ENCODE measurements at regions not wholly inside any gene's neighbourhood (a gene's known extent, or its start where the extent isn't known, plus 50 kb on each side); places are given as distances from the start of the nearest gene placed in this dataset.
"Not testable (repeated sequence)": the region's sequence is repeated elsewhere in the genome, so short reads cannot be mapped to it uniquely, and the experiment has no call there.

DNA sequence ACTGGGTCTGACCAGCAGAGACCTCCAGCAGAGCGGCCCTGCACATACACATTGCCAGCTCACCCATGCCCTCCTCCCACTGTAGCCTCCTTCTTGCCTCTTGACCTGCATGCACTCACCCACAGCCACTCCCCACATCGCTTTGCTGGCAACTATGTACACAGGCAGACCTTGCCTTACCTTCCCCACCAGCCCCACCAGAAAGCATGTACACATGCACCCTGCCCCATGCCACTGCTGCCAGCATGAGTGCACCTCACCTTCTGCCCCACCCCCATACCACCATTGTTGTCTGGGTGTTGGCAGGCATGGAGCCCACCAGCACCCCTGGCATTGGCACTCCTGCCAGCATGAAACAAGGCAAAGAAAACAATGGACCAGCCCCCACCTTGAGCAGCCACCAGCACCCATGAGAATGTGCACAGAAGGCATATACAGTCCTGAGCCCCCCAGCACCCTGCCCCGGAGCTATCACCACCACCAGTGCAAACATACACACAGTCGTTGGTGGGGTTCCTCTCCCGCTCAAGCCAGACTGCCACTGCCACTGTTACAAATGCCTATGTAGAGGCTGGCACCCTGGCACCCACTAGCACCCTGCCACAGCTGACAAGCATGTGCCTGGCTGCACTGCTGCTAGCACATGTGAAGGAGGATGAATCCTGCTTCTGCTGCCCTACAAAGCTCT is 171.4 kb upstream of the NR4A3 start:
- no peak for DNase-seq (ENCODE audit: extremely low read depth, low read depth)

DNA sequence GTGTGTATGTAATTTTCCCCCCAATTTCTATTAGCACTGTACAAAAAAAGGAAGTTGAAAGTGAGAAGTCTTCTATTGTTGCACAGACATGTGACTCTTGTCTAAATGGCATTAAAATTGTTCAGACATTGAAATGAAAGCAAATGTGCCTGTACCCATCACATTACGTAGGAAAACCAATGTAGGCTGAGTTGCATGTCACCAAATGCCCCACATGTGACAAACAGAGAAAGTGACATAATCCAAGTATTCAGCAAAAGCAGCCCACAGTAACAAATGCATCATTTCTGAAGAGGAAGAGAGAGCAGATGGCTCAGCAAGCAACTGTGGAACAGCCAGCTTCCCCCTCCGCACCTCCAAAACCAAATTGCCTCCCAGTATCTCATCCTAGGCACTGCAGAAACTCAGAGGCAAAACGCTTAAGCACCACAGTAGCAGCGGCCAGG is 161.5 kb upstream of the NR4A3 start:
- no peak for DNase-seq (ENCODE audit: extremely low read depth, low read depth)
- TF ChIP-seq, protein P1, sequence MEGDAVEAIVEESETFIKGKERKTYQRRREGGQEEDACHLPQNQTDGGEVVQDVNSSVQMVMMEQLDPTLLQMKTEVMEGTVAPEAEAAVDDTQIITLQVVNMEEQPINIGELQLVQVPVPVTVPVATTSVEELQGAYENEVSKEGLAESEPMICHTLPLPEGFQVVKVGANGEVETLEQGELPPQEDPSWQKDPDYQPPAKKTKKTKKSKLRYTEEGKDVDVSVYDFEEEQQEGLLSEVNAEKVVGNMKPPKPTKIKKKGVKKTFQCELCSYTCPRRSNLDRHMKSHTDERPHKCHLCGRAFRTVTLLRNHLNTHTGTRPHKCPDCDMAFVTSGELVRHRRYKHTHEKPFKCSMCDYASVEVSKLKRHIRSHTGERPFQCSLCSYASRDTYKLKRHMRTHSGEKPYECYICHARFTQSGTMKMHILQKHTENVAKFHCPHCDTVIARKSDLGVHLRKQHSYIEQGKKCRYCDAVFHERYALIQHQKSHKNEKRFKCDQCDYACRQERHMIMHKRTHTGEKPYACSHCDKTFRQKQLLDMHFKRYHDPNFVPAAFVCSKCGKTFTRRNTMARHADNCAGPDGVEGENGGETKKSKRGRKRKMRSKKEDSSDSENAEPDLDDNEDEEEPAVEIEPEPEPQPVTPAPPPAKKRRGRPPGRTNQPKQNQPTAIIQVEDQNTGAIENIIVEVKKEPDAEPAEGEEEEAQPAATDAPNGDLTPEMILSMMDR (IDR thresholded peaks at IDR 0.05; ENCODE audit: low read depth, low read length), result no peak

More for the DNA sequence above, 171.4 kb upstream of the NR4A3 start:
- TF ChIP-seq, protein P1 (IDR thresholded peaks at IDR 0.05; ENCODE audit: low read depth, low read length), result no peak

DNA sequence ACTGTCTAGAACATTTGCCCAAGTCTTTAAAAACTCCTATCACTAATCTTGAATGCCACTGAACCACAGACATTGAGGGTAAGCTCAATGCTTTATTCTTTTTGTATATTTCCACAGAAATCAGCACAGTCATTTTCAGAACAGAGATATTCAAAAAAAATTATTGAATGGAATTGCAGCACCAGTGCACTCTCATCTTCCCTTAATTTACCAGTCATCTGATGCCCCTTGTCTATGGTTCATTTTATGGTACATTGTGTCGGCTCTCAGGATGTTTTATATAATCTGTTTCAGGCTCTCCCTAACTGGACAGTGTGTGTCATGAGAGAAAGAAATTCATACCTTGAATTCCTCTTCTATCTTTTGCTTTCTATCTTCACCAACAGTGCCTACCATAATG is 158.4 kb upstream of the NR4A3 start:
- DNase-seq (ENCODE audit: extremely low read depth, low read depth), result no peak
- TF ChIP-seq, protein P1 (IDR thresholded peaks at IDR 0.05; ENCODE audit: low read depth, low read length), result no peak

DNA sequence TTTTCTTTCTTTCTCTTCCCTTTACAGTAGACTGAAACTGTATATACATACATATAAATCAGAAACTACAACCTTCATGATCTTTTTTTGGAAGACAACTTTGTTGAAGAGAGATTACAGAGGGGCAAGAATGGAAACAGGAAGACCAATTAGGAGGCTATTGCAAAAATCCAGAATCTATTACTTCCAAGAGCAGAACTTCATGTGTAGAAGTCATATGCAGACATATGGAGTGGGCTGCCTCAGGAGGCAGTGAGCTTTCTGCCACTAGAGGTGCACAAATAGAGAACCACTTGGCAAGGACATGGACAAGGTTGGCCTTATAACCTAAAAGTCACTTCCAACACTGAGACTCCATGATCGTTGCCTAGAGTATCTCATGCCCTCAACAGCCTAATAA is 157.8 kb upstream of the NR4A3 start:
- TF ChIP-seq, protein P1 (IDR thresholded peaks at IDR 0.05; ENCODE audit: low read depth, low read length), result no peak
- no peak for DNase-seq (ENCODE audit: extremely low read depth, low read depth)

DNA sequence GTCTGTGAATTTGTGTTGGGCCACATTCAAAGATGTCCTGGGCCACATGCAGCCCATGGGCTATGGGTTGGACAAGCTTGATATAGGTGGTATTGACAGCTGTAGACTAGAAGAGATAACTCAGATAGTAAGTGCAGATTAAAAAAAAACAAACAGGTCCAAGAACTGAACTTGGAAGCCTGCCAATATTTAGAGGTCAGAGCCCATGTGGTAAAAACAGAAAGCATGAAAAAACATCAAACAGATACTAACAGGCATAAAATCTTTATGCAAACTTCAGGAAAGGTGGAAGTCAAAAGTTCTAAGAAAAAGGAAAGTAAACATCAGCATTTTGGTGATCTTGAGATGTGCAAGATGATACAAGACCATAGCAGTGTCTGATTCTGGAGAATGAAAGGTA is 155.1 kb upstream of the NR4A3 start:
- TF ChIP-seq, protein P1 (IDR thresholded peaks at IDR 0.05; ENCODE audit: low read depth, low read length), result no peak
- no peak for DNase-seq (ENCODE audit: extremely low read depth, low read depth)

DNA sequence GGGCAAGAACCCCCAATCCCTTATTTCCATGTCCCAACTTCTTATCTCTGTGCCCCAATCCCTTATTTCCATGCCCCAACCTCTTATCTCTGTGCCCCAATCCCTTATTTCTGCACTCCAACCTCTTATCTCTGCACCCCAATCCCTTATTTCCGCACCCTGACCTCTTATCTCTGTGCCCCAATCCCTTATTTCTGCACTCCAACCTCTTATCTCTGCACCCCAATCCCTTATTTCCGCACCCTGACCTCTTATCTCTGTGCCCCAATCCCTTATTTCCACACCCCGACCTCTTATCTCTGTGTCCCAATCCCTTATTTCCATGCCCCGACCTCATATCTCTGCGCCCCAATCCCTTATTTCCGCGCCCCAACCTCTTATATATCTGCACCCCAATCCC is 150.8 kb upstream of the NR4A3 start:
- not testable (repeated sequence) for DNase-seq (ENCODE audit: extremely low read depth, low read depth)

DNA sequence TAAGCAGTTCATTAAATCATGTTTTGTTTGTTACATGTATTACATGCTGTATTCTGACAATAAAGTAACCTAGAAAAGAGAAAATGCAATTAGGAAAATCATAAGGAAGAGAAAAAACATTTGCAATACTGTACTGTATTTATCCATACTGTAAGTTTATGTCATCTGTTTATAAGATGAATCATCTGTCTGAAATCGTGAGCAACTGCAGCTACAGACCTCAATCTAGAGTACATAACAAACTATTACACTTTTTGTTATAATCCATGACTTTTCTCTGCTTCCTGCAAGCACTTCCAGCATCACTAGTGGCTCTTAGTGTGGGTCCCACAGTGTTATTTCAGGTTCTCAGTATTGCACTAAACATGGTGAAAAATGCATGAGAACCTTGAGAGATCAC is 144.4 kb upstream of the NR4A3 start:
- no peak for DNase-seq (ENCODE audit: extremely low read depth, low read depth)
- TF ChIP-seq, protein P1 (IDR thresholded peaks at IDR 0.05; ENCODE audit: low read depth, low read length), result no peak

DNA sequence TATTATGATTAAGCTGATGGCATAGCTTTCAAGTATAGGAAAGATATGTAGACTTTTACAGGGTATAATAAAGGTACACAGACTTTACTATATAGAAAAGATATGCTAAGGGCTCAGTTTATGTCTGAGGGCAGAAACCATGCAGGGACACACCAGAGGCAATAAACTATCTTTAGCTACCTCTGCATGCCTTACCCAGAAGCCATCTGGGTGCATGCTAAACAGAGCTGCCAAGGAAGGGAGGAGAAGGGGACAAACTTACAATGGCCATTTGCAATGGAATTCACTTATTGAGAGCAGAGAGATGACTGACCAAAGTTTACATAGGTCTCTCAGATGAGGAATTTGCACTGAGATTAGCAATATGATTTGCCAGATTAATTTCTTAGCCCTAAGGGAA is 143.1 kb upstream of the NR4A3 start:
- TF ChIP-seq, protein P1 (IDR thresholded peaks at IDR 0.05; ENCODE audit: low read depth, low read length), result no peak
- DNase-seq (ENCODE audit: extremely low read depth, low read depth), result no peak
